ENCODE measurements at regions not wholly inside any gene's neighbourhood (a gene's known extent, or its start where the extent isn't known, plus 50 kb on each side); places are given as distances from the start of the nearest gene placed in this dataset.

DNA sequence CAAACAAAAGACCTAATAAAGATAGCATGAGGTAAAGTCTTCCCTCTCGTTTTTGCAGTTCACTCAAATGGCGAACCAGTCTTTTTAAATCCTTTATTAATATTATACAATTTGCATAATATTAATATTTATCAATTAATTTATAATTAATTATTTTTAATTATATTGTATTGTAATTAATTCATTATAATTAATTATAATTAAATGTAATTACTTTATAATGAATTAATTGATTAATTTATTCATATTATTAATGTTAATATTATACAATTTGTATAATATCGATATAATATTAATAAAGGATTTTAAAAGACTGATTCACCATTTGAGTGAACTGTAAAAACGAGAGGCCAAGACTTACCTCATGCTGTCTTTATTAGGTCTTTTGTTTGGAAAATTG, 1045.4 kb upstream of the CADM2 start:
- no peak for TF ChIP-seq TAF1 (IDR thresholded peaks at IDR 0.05; ENCODE audit: borderline replicate concordance, low read depth, low read length)
- no peak for TF ChIP-seq POLR2AphosphoS5 (IDR thresholded peaks at IDR 0.05; ENCODE audit: low read depth, low read length)
- no peak for TF ChIP-seq POLR2A (IDR thresholded peaks at IDR 0.05; ENCODE audit: low read depth, low read length)
- no peak for FAIRE-seq

GRCh38 chr3:83926291-83926690, 1032.5 kb upstream of the CADM2 start:
- TF ChIP-seq POLR2A (IDR thresholded peaks at IDR 0.05; ENCODE audit: low read depth, low read length), result no peak
- no peak for DNase-seq (ENCODE audit: insufficient read length)
- no peak for FAIRE-seq

More for the DNA sequence above, 1045.4 kb upstream of the CADM2 start:
- DNase-seq (ENCODE audit: insufficient read length), result no peak

GRCh38 chr3:83928391-83928790, 1030.4 kb upstream of the CADM2 start:
- no peak for TF ChIP-seq POLR2A (IDR thresholded peaks at IDR 0.05; ENCODE audit: low read depth, low read length)
- no peak for TF ChIP-seq POLR2AphosphoS5 (IDR thresholded peaks at IDR 0.05; ENCODE audit: low read depth, low read length)
- no peak for TF ChIP-seq TAF1 (IDR thresholded peaks at IDR 0.05; ENCODE audit: borderline replicate concordance, low read depth, low read length)
- DNase-seq (ENCODE audit: insufficient read length), result no peak
- no peak for FAIRE-seq

DNA sequence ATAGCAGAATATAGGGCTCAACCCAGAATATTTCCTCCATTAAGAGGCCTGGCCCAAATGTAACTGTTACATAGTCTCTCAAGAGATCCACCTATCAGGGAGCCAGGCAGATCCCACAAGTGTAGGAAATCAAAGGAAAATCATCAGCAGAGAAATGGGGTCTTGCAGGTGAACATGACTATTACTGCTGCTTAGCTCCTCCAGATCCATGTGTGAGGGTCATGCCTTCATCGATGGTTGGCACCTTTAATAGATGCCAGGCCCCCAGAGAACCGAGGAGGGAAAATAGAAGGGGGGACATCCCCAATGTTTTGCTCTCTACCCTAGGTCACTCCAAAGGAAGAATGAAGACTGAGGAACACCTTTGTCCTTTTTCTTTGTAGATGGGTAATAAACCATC, 1029.9 kb upstream of the CADM2 start:
- FAIRE-seq, result no peak
- TF ChIP-seq POLR2AphosphoS5 (IDR thresholded peaks at IDR 0.05; ENCODE audit: low read depth, low read length), result no peak
- TF ChIP-seq POLR2A (IDR thresholded peaks at IDR 0.05; ENCODE audit: low read depth, low read length), result no peak
- no peak for TF ChIP-seq TAF1 (IDR thresholded peaks at IDR 0.05; ENCODE audit: borderline replicate concordance, low read depth, low read length)
- no peak for DNase-seq (ENCODE audit: insufficient read length)

GRCh38 chr3:83934192-83935021, 1024.4 kb upstream of the CADM2 start:
- FAIRE-seq, result no peak
- no peak for DNase-seq (ENCODE audit: insufficient read length)
- TF ChIP-seq POLR2A (IDR thresholded peaks at IDR 0.05; ENCODE audit: low read depth, low read length), result no peak
- TF ChIP-seq TAF1 (IDR thresholded peaks at IDR 0.05; ENCODE audit: borderline replicate concordance, low read depth, low read length), result no peak
- TF ChIP-seq POLR2AphosphoS5 (IDR thresholded peaks at IDR 0.05; ENCODE audit: low read depth, low read length), result no peak

DNA sequence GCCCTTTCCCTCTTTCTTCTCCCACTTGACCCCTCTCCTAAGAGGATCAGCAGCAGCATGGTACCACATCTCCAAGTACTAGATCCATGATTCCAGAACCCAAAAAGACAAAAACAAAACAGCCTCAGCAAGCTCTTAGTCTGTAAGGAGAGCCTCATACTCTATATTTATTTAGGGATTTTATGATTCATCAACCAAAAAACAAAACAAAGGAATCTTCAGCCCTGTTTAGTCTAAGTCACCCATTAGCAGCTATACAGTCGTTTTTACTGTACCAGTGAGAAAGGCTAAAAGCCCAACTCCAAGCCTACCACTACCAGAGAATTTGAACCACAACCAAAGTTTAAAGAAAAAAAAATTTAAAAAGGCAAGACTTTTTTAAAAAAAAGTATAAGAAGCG, 1020.3 kb upstream of the CADM2 start:
- DNase-seq (ENCODE audit: insufficient read length), result no peak
- FAIRE-seq, result no peak
- TF ChIP-seq POLR2A (IDR thresholded peaks at IDR 0.05; ENCODE audit: low read depth, low read length) (no peak), POLR2AphosphoS5 (IDR thresholded peaks at IDR 0.05; ENCODE audit: low read depth, low read length) (no peak), TAF1 (IDR thresholded peaks at IDR 0.05; ENCODE audit: borderline replicate concordance, low read depth, low read length) (no peak)

- FAIRE-seq (no peak), DNase-seq (ENCODE audit: insufficient read length) (no peak)
- no peak for TF ChIP-seq POLR2AphosphoS5 (IDR thresholded peaks at IDR 0.05; ENCODE audit: low read depth, low read length)
- no peak for TF ChIP-seq TAF1 (IDR thresholded peaks at IDR 0.05; ENCODE audit: borderline replicate concordance, low read depth, low read length)
- no peak for TF ChIP-seq POLR2A (IDR thresholded peaks at IDR 0.05; ENCODE audit: low read depth, low read length)
These were observed 1016.6 kb upstream of the CADM2 start for GRCh38 chr3:83941990-83942745.

GRCh38 chr3:83946049-83946448, 1012.7 kb upstream of the CADM2 start:
- FAIRE-seq, result no peak
- TF ChIP-seq TAF1 (IDR thresholded peaks at IDR 0.05; ENCODE audit: borderline replicate concordance, low read depth, low read length) (no peak), POLR2AphosphoS5 (IDR thresholded peaks at IDR 0.05; ENCODE audit: low read depth, low read length) (no peak), POLR2A (IDR thresholded peaks at IDR 0.05; ENCODE audit: low read depth, low read length) (no peak)
- DNase-seq (ENCODE audit: insufficient read length), result no peak

GRCh38 chr3:83946554-83946953, 1012.2 kb upstream of the CADM2 start:
- DNase-seq (ENCODE audit: insufficient read length) (no peak), FAIRE-seq (no peak)
- no peak for TF ChIP-seq TAF1 (IDR thresholded peaks at IDR 0.05; ENCODE audit: borderline replicate concordance, low read depth, low read length)
- TF ChIP-seq POLR2A (IDR thresholded peaks at IDR 0.05; ENCODE audit: low read depth, low read length), result no peak
- no peak for TF ChIP-seq POLR2AphosphoS5 (IDR thresholded peaks at IDR 0.05; ENCODE audit: low read depth, low read length)

DNA sequence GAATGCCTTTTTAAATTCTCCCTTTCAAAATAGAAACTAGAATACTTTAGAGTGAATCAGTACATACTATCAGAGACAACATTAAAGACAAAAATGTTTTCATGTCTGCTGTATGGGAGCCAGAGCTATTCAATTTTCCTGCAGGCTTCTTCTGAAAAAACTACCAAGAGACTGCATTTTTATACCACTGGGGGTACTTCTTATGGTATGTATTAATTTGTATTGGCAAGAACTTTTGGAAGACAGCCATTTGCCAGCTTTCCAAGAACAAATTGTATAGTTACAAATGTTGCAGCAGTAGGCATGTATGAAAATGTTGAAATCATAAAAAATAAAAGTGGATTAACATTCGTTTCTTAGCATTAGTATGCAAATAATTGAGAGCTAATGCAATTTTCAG, 1010.0 kb upstream of the CADM2 start:
- DNase-seq (ENCODE audit: insufficient read length) (no peak), FAIRE-seq (no peak)
- TF ChIP-seq POLR2AphosphoS5 (IDR thresholded peaks at IDR 0.05; ENCODE audit: low read depth, low read length), result no peak
- no peak for TF ChIP-seq TAF1 (IDR thresholded peaks at IDR 0.05; ENCODE audit: borderline replicate concordance, low read depth, low read length)
- TF ChIP-seq POLR2A (IDR thresholded peaks at IDR 0.05; ENCODE audit: low read depth, low read length), result no peak

GRCh38 chr3:83953417-83954089, 1005.2 kb upstream of the CADM2 start:
- DNase-seq (ENCODE audit: insufficient read length) (no peak), FAIRE-seq (no peak)
- no peak for TF ChIP-seq TAF1 (IDR thresholded peaks at IDR 0.05; ENCODE audit: borderline replicate concordance, low read depth, low read length)
- no peak for TF ChIP-seq POLR2A (IDR thresholded peaks at IDR 0.05; ENCODE audit: low read depth, low read length)
- TF ChIP-seq POLR2AphosphoS5 (IDR thresholded peaks at IDR 0.05; ENCODE audit: low read depth, low read length), result no peak

Measured in GM12892 (cell line).